ENCODE measurements at regions not wholly inside any gene's neighbourhood (a gene's known extent, or its start where the extent isn't known, plus 50 kb on each side); places are given as distances from the start of the nearest gene placed in this dataset.

DNA sequence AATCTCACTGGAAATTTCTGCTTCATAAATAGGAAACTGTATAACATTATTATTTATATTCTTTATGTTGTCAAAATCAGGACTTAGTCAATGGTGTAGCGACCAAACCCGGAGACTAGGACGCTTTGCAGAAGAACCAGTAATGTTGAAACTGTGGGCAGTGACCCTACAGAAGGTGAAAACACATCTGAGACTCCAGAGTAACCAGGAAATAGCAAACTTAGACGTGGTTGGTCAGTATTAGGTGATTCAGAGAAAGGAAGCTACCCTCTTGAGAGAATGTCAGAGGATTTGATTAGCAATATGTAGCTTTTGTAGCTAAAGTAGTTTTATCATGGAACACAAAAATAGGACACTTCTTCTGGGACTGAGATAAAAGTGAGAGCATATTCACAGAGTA lies 381.9 kb downstream of the SLC16A7 start:
- TF ChIP-seq, protein P1, sequence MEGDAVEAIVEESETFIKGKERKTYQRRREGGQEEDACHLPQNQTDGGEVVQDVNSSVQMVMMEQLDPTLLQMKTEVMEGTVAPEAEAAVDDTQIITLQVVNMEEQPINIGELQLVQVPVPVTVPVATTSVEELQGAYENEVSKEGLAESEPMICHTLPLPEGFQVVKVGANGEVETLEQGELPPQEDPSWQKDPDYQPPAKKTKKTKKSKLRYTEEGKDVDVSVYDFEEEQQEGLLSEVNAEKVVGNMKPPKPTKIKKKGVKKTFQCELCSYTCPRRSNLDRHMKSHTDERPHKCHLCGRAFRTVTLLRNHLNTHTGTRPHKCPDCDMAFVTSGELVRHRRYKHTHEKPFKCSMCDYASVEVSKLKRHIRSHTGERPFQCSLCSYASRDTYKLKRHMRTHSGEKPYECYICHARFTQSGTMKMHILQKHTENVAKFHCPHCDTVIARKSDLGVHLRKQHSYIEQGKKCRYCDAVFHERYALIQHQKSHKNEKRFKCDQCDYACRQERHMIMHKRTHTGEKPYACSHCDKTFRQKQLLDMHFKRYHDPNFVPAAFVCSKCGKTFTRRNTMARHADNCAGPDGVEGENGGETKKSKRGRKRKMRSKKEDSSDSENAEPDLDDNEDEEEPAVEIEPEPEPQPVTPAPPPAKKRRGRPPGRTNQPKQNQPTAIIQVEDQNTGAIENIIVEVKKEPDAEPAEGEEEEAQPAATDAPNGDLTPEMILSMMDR (IDR thresholded peaks at IDR 0.05; ENCODE audit: extremely low read depth, missing control alignments): no peak
- no peak for DNase-seq (ENCODE audit: low spot score)

DNA sequence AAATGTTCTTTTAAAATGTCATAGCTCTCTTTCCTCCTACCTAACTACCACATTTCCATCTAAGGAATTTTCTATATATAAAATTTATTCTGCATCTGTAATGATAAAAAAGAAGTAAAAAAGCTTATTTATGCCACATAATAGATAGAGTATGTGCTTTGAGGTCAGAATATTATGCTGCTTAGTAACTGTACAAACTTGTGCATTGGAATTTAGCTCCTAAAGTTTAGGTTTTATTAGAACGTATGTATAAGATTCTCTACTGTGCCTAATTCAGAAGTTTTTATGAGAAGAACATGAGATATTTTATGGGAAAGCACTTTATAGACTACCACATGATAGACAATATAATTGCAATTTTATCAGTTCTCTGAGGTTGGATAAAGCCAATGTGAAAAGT lies 384.6 kb downstream of the SLC16A7 start:
- no peak for DNase-seq (ENCODE audit: low spot score)
- TF ChIP-seq, protein P1 (IDR thresholded peaks at IDR 0.05; ENCODE audit: extremely low read depth, missing control alignments): no peak

DNA sequence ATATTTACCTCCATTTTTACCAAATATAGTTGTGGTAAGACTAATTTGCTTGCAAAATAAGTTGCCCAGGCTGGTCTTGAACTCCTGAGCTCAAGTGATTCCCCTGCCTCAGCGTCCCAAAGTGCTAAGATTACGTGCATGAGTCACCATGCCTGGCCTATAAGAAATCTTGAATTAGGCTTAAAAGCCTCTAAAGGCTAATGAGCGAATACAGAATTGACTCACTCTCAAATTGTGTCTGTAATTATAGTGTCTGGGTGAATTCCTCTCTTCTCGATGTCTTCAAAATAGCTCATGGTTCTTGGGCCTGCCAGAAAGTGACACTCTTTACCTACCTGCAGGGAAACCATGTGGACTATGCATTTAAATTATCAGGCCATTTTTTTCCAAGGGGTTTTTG lies 403.5 kb downstream of the SLC16A7 start:
- TF ChIP-seq, protein P1 (IDR thresholded peaks at IDR 0.05; ENCODE audit: extremely low read depth, missing control alignments): no peak
- DNase-seq (ENCODE audit: low spot score): no peak

DNA sequence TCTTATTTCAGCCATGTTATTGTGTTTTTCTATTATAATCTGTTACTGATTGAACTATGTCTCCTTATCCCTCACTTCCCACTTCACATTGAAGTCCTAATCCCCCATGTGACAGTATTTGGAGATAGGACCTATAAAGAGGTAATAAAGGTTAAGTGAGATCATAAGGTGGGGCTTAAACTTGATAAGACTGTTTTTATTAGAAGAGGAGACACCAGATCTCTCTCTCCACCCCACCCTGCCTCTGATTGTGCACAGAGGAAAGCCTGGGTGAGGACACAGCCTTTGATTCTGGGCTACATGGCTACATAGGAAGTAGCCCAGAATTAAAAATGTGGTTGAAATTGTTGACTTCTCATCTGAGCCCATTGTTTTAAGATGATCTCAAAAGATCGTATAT lies 414.7 kb downstream of the SLC16A7 start:
- DNase-seq (ENCODE audit: low spot score): no peak
- TF ChIP-seq, protein P1 (IDR thresholded peaks at IDR 0.05; ENCODE audit: extremely low read depth, missing control alignments): no peak

- TF ChIP-seq, protein P1 (IDR thresholded peaks at IDR 0.05; ENCODE audit: extremely low read depth, missing control alignments): no peak
- no peak for DNase-seq (ENCODE audit: low spot score)
Measured at GRCh38 chr12:60012659-60013058, 416.8 kb downstream of the SLC16A7 start.

GRCh38 chr12:60014436-60014835 lies 418.6 kb downstream of the SLC16A7 start:
- TF ChIP-seq, protein P1 (IDR thresholded peaks at IDR 0.05; ENCODE audit: extremely low read depth, missing control alignments): no peak
- no peak for DNase-seq (ENCODE audit: low spot score)

DNA sequence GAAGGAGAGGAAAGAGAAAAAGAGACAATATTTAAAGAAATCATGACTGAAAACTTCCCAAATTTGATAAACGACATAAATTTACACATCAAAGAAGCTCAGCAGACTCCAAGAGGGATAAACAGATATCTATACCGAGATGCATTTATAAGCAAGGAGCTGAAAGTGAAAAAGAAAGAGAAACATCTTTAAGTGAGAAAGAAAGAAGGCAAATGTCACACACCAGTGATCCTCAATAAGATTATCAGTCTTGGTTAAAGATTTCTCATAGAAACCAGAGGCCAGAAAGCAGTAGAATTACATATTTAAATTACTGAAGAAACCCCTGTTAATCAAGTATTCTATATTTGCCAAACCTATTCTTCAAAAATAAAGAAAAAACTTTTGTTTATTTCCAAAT lies 424.2 kb downstream of the SLC16A7 start:
- TF ChIP-seq, protein P1 (IDR thresholded peaks at IDR 0.05; ENCODE audit: extremely low read depth, missing control alignments): no peak
- DNase-seq (ENCODE audit: low spot score): no peak

Measured in GM20000 (cell line).